ENCODE measurements at regions not wholly inside any gene's neighbourhood (a gene's known extent, or its start where the extent isn't known, plus 50 kb on each side); places are given as distances from the start of the nearest gene placed in this dataset.

GRCh38 chr16:73599351-73599750 lies 551.4 kb upstream of the ZFHX3 start:
- Histone ChIP-seq H3K4me1 (ENCODE audit: control insufficient read depth, insufficient read depth, low read length) (no peaks in the 10 kb centered on the region), H3K27ac (ENCODE audit: insufficient read depth, low read depth, low read length, poor library complexity, severe bottlenecking) (no peak overlapping the region), H3K4me3 (ENCODE audit: insufficient read depth, low read depth, low read length) (no peak overlapping the region), H3K9me3 (ENCODE audit: control insufficient read depth, low read length) (no peaks in the 10 kb centered on the region), H3K27me3 (ENCODE audit: control insufficient read depth, insufficient read depth, low read length, poor library complexity, severe bottlenecking) (no peaks in the 10 kb centered on the region), H3K36me3 (ENCODE audit: control insufficient read depth, insufficient read depth, low read length) (no peaks in the 10 kb centered on the region)
- WGBS, 2 experiments = 86 to 91% methylated on average over 2 of the region's 2 CpGs

- Histone ChIP-seq H3K4me1 (ENCODE audit: control insufficient read depth, insufficient read depth, low read length) (no peaks in the 10 kb centered on the region), H3K4me3 (ENCODE audit: insufficient read depth, low read depth, low read length) (no peak overlapping the region), H3K27me3 (ENCODE audit: control insufficient read depth, insufficient read depth, low read length, poor library complexity, severe bottlenecking) (no peaks in the 10 kb centered on the region), H3K36me3 (ENCODE audit: control insufficient read depth, insufficient read depth, low read length) (no peaks in the 10 kb centered on the region), H3K9me3 (ENCODE audit: control insufficient read depth, low read length) (no peaks in the 10 kb centered on the region), H3K27ac (ENCODE audit: insufficient read depth, low read depth, low read length, poor library complexity, severe bottlenecking) (no peak overlapping the region)
- 93 to 100% methylated on average over 1 of the region's 1 CpG for WGBS, 2 experiments
Observed at GRCh38 chr16:73584157-73584556, 536.2 kb upstream of the ZFHX3 start.

- Histone ChIP-seq H3K9me3 (ENCODE audit: control insufficient read depth, low read length) (no peaks in the 10 kb centered on the region), H3K27ac (ENCODE audit: insufficient read depth, low read depth, low read length, poor library complexity, severe bottlenecking) (peak overlapping the region; percentile 85), H3K27me3 (ENCODE audit: control insufficient read depth, insufficient read depth, low read length, poor library complexity, severe bottlenecking) (no peaks in the 10 kb centered on the region), H3K4me1 (ENCODE audit: control insufficient read depth, insufficient read depth, low read length) (peaks cover 36% of the 10 kb centered on the region), H3K36me3 (ENCODE audit: control insufficient read depth, insufficient read depth, low read length) (no peaks in the 10 kb centered on the region), H3K4me3 (ENCODE audit: insufficient read depth, low read depth, low read length) (no peak overlapping the region)
- WGBS, 2 experiments = 42 to 47% methylated on average over 8 of the region's 8 CpGs
Observed at GRCh38 chr16:73572135-73572828, 524.4 kb upstream of the ZFHX3 start.

DNA sequence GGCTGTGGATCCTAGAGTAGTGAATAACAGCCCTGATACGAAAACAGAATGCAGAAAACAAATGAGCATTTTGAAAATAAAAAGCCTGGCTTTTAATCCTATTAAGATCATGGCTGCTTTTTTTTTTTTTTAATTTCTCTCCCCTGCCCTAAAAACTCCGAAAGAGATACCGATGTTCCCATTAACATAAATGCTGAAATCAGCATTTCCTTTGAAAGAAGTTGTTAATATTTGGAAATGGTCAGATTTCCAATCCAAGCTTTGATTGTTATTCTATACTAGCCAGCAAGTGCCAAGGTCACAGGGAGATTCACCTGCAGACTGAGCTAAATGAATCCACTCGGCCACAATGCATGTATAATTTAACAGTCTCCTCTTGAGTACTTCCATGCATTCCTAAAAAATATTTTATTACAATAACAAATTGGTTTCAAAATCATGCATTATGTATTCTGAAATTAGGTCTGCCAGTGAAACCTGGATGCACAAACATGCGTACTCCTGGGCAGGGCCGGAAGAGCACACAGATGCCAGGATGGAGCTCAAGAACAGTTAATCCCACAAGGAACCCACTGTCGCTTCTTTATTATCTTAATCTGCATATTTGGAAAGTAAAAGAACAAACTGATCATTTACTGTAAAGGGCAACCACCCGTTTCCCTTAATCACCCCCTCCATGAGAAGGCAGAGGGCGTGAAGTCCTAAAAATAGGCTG lies 521.5 kb upstream of the ZFHX3 start:
- H3K27ac ChIP-seq (ENCODE audit: insufficient read depth, low read depth, low read length, poor library complexity, severe bottlenecking) = no peak overlapping the region
- H3K27me3 ChIP-seq (ENCODE audit: control insufficient read depth, insufficient read depth, low read length, poor library complexity, severe bottlenecking) = no peaks in the 10 kb centered on the region
- no peaks in the 10 kb centered on the region for H3K36me3 ChIP-seq (ENCODE audit: control insufficient read depth, insufficient read depth, low read length)
- H3K9me3 ChIP-seq (ENCODE audit: control insufficient read depth, low read length) = no peaks in the 10 kb centered on the region
- H3K4me1 ChIP-seq (ENCODE audit: control insufficient read depth, insufficient read depth, low read length) = peaks cover 36% of the 10 kb centered on the region
- H3K4me3 ChIP-seq (ENCODE audit: insufficient read depth, low read depth, low read length) = no peak overlapping the region
- 92 to 95% methylated on average over 7 to 9 of the region's 9 CpGs for WGBS, 2 experiments

GRCh38 chr16:73568769-73569168 lies 520.8 kb upstream of the ZFHX3 start:
- Histone ChIP-seq H3K4me3 (ENCODE audit: insufficient read depth, low read depth, low read length) (no peak overlapping the region), H3K9me3 (ENCODE audit: control insufficient read depth, low read length) (no peaks in the 10 kb centered on the region), H3K27me3 (ENCODE audit: control insufficient read depth, insufficient read depth, low read length, poor library complexity, severe bottlenecking) (no peaks in the 10 kb centered on the region), H3K4me1 (ENCODE audit: control insufficient read depth, insufficient read depth, low read length) (peaks cover 36% of the 10 kb centered on the region), H3K27ac (ENCODE audit: insufficient read depth, low read depth, low read length, poor library complexity, severe bottlenecking) (no peak overlapping the region), H3K36me3 (ENCODE audit: control insufficient read depth, insufficient read depth, low read length) (no peaks in the 10 kb centered on the region)
- 89 to 91% methylated on average over 10 of the region's 10 CpGs for WGBS, 2 experiments

- no peak overlapping the region for H3K27ac ChIP-seq (ENCODE audit: insufficient read depth, low read depth, low read length, poor library complexity, severe bottlenecking)
- WGBS, 2 experiments = 89 to 95% methylated on average over 3 of the region's 3 CpGs
Observed at GRCh38 chr16:73565925-73566324, 518.0 kb upstream of the ZFHX3 start.

DNA sequence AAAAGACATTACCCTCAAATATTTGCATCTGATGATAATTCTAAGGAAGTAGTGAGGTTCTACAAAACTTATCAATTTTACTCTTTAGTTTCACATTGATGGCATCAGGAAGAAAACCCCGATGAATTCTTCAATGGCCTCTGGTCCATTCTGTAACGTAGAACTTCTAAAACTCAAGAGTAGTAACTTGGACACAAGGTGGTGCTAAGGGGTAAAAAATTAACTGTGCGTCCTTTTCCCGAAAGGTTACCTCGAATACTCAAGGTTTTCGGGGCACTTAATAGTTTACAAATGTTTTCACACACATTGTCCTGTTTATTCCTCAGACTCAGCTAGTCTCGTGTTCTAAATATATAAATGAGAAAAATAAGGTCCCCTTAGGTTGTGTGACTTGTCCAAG lies 517.3 kb upstream of the ZFHX3 start:
- peaks cover 19% of the 10 kb centered on the region for H3K4me1 ChIP-seq (ENCODE audit: control insufficient read depth, insufficient read depth, low read length)
- H3K9me3 ChIP-seq (ENCODE audit: control insufficient read depth, low read length) = no peaks in the 10 kb centered on the region
- H3K4me3 ChIP-seq (ENCODE audit: insufficient read depth, low read depth, low read length) = no peak overlapping the region
- no peaks in the 10 kb centered on the region for H3K27me3 ChIP-seq (ENCODE audit: control insufficient read depth, insufficient read depth, low read length, poor library complexity, severe bottlenecking)
- no peaks in the 10 kb centered on the region for H3K36me3 ChIP-seq (ENCODE audit: control insufficient read depth, insufficient read depth, low read length)
- H3K27ac ChIP-seq (ENCODE audit: insufficient read depth, low read depth, low read length, poor library complexity, severe bottlenecking) = no peak overlapping the region
- WGBS, 2 experiments = 71 to 80% methylated on average over 6 to 7 of the region's 7 CpGs

More at GRCh38 chr16:73565925-73566324, 518.0 kb upstream of the ZFHX3 start:
- Histone ChIP-seq H3K36me3 (ENCODE audit: control insufficient read depth, insufficient read depth, low read length) (no peaks in the 10 kb centered on the region), H3K4me1 (ENCODE audit: control insufficient read depth, insufficient read depth, low read length) (peaks cover 19% of the 10 kb centered on the region), H3K4me3 (ENCODE audit: insufficient read depth, low read depth, low read length) (no peak overlapping the region), H3K27me3 (ENCODE audit: control insufficient read depth, insufficient read depth, low read length, poor library complexity, severe bottlenecking) (no peaks in the 10 kb centered on the region), H3K9me3 (ENCODE audit: control insufficient read depth, low read length) (no peaks in the 10 kb centered on the region)

GRCh38 chr16:73563709-73564108 lies 515.8 kb upstream of the ZFHX3 start:
- Histone ChIP-seq H3K36me3 (ENCODE audit: control insufficient read depth, insufficient read depth, low read length) (no peaks in the 10 kb centered on the region), H3K27ac (ENCODE audit: insufficient read depth, low read depth, low read length, poor library complexity, severe bottlenecking) (no peak overlapping the region)
- 93 to 100% methylated on average over 2 to 3 of the region's 3 CpGs for WGBS, 2 experiments

DNA sequence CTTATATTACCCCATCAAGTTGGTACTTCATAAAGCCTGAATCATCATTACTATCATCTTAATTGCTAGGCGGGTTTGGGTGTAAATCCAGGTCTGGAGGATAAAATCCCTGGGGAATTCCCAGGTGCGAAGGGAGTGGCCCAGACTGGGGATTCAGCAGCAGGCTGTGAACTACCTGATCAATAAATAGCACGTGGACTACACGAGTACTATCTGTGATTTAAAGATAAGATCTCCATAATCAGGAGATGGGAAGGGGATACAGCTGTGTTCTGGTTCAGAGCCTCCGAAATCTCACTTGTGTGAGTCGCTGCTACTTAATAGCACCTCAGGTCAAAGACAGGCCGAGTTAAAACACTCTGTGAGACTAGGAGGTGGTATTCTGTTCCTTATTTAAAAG lies 512.6 kb upstream of the ZFHX3 start:
- no peak overlapping the region for H3K4me3 ChIP-seq (ENCODE audit: insufficient read depth, low read depth, low read length)
- WGBS, 2 experiments = 92% methylated on average over 7 of the region's 7 CpGs
- no peaks in the 10 kb centered on the region for H3K4me1 ChIP-seq (ENCODE audit: control insufficient read depth, insufficient read depth, low read length)
- no peak overlapping the region for H3K27ac ChIP-seq (ENCODE audit: insufficient read depth, low read depth, low read length, poor library complexity, severe bottlenecking)
- no peaks in the 10 kb centered on the region for H3K36me3 ChIP-seq (ENCODE audit: control insufficient read depth, insufficient read depth, low read length)
- H3K27me3 ChIP-seq (ENCODE audit: control insufficient read depth, insufficient read depth, low read length, poor library complexity, severe bottlenecking) = no peaks in the 10 kb centered on the region
- H3K9me3 ChIP-seq (ENCODE audit: control insufficient read depth, low read length) = no peaks in the 10 kb centered on the region

More at GRCh38 chr16:73563709-73564108, 515.8 kb upstream of the ZFHX3 start:
- Histone ChIP-seq H3K4me3 (ENCODE audit: insufficient read depth, low read depth, low read length) (no peak overlapping the region), H3K27me3 (ENCODE audit: control insufficient read depth, insufficient read depth, low read length, poor library complexity, severe bottlenecking) (no peaks in the 10 kb centered on the region), H3K9me3 (ENCODE audit: control insufficient read depth, low read length) (no peaks in the 10 kb centered on the region), H3K4me1 (ENCODE audit: control insufficient read depth, insufficient read depth, low read length) (peaks cover 8% of the 10 kb centered on the region)

- Histone ChIP-seq H3K4me3 (ENCODE audit: insufficient read depth, low read depth, low read length) (no peak overlapping the region), H3K27me3 (ENCODE audit: control insufficient read depth, insufficient read depth, low read length, poor library complexity, severe bottlenecking) (no peaks in the 10 kb centered on the region), H3K9me3 (ENCODE audit: control insufficient read depth, low read length) (no peaks in the 10 kb centered on the region), H3K27ac (ENCODE audit: insufficient read depth, low read depth, low read length, poor library complexity, severe bottlenecking) (no peak overlapping the region), H3K36me3 (ENCODE audit: control insufficient read depth, insufficient read depth, low read length) (no peaks in the 10 kb centered on the region), H3K4me1 (ENCODE audit: control insufficient read depth, insufficient read depth, low read length) (no peaks in the 10 kb centered on the region)
- 90 to 95% methylated on average over 7 of the region's 7 CpGs for WGBS, 2 experiments
Observed at GRCh38 chr16:73558219-73558618, 510.3 kb upstream of the ZFHX3 start.

Data from ectodermal cell (in vitro differentiated cells).